NCI-H2227 treated with DMSO at 0.1 percent for 48 hours (cell line): ENCODE measurements at regions not wholly inside any gene's neighbourhood (a gene's known extent, or its start where the extent isn't known, plus 50 kb on each side); places are given as distances from the start of the nearest gene placed in this dataset.

ENCODE experiments used
- DNase-seq: peaks from one replicate; lab custom pipeline; 2025; lab: John Stamatoyannopoulos, UW

DNA sequence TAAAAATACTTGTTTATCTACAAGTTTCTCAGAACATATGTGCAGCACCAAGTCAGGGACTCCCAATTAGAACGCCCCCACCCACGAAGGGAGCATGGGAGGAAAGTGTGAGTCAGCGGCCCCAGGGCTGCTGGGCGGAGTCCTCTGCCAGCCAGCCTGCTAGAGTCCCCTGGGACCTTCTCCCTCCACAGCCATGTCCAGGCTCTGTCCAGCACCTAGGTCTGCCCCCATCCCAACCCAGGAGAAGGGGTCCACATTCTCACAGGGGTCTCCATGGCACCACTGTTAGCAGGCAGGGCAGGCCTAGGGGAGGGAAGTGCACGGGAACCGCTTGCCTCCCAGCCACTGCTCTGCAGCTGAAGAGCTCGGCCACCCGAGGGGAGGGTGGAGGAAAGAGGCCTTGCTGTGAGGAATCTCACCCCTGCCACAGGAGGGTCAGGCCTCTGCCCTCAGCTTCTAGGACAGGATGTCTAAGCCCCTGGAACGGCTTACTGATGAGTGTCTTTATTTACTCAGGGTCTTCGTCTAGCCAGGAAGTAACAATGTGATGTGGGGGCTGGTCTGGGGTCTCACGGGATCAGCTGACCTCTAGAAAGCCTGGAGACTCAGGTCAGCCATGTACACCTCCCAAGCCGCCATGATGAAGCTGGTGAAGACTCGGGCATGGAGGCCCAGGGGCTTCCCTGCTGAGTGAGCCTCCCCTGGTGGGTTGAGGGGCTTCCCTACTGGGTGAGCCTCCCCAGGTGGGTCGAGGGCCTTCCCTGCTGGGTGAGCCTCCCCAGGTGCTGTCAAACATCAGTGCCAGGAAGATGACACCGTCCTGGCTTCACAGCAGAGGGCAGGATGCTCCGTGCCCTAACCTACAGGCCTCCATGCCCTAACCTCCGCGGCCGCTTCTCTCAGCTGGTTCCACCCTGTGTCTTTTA lies 190.3 kb downstream of the RBFOX3 start:
- no peak for DNase-seq

DNA sequence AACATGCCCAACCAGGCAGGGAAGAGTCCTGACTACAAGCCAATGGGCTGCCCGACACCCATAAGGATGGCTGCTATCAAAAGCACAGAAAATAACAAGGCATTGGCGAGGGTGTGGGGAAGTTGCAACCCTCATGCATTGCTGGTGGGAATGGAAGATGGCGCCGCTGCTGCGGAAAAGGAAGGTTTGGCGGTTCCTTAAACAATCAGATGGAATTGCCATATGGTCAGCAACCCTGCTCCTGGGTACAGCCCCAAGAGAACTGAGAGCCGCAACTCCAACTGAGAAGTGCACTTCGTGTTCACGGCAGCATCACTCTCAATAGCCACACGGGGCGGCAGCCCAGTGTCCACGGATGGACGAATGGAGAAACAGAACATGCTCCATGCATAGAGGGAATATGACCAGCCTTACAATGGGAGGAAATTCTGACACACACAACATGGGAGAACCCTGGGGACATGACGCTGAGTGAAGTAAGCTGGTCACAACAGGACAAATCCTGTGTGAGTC lies 193.3 kb downstream of the RBFOX3 start:
- no peak for DNase-seq

DNA sequence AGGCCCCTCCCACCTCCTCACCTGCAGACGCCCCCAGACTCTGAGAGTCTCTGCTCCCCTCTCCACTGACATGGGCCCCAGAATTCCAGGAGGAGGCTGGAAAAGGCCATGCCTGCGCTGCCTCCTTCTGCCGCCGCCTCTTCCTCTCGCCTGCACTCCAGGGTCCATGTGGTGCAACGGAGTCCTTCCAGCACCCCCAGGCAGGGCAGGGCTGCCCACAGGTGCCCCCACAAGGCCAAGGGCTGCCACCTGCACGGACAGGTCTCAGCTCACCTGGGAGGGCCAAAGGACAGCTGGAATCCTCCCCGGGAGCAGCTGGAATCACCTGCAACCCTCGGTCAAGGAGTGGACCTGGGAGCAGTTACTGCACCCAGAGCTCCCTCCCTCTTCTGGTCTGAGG lies 194.9 kb downstream of the RBFOX3 start:
- DNase-seq, result no peak

DNA sequence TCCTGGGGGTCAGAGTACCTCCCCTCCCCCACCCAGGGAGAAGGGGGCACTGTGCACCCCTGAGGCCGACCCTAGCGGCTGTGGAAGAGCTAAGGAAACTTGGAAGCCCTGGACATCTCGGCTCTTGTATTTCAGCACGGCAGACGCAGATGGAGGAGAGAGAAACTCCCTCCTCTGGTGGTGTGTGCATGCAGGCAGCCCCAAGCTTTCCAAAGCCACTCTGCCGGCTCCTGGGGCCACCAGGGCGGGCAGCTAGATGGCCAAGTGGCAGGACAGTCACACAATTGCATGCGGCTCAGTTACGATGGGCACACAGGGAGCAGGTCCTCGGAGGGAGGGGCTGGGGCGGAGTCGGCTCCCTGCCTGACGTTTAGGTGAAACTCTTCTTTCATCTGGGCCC lies 195.5 kb downstream of the RBFOX3 start:
- DNase-seq, result no peak

DNA sequence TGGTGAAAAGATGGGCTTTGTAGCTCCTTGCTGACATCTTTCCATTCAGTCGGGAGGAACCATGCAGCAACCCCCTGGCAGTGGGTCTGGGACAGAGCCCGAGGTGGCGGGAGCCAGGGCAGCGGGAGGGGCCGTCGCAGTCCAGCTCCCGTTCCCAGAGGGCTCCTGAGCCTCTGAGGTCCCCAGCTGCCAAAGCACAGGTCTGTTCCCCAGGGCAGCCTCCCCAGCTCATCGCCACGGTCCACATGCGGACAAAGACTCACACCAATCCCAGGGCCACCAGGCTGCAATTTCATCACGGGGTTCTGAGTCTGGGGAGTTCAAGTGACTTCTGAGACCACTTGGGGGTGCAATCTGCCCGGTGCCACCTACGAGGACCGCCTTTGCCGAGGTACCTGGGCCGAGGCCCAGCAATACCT lies 196.0 kb downstream of the RBFOX3 start:
- DNase-seq, result no peak

DNA sequence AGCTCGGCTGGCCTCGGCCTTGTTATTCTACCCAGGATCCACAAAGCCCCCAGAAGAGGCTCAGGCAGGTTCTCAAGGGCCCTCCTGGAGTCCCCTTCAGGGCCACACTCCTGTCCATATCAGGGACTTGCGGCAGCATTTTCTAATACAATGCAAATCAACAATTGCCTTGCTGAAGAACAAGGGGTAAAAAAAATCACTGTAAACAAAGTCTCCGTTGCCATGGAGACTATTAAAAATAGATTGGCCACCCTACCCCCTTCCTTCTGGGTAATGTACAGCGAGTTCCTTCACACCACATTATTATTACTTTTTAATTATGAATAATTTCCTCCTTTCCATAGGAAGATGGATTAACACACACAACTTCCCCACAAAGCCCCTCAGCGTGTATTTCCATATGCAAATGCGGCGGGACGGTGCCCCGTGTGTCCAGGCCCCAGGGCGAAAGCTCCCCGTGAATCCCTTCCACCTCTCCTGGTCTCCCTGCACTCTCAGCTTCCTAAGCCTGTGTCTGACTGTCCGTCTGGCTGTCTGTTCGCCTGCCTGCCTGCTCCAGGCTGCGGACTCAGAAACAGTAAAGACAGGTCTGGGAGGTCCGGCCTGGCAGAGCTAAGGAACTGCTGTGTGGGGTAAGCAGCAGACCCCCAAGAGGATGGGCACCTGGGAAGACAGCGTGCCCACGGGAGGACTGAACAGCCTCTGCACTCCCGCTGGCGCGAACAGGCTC lies 196.6 kb downstream of the RBFOX3 start:
- DNase-seq, result no peak

DNA sequence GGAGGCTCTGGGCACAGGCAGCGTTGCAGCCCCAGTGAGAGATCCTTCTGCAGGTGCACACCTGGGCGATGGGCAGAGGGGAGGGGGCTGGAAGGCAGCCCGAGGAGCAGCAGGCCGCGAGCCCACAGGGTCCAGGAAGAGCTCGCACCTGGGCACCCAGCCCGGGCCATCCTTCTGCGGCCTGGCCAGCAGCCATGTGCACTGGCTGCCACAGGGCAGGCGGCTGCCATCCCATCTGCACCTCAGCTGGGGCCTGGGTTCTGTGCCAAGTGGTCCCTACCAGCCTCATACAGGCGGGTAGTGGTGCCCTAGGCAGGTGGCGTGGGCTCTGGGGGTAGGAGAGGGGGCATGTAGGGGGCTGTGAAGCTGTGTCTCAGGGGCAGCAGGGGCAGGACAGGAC lies 197.2 kb downstream of the RBFOX3 start:
- DNase-seq, result no peak

DNA sequence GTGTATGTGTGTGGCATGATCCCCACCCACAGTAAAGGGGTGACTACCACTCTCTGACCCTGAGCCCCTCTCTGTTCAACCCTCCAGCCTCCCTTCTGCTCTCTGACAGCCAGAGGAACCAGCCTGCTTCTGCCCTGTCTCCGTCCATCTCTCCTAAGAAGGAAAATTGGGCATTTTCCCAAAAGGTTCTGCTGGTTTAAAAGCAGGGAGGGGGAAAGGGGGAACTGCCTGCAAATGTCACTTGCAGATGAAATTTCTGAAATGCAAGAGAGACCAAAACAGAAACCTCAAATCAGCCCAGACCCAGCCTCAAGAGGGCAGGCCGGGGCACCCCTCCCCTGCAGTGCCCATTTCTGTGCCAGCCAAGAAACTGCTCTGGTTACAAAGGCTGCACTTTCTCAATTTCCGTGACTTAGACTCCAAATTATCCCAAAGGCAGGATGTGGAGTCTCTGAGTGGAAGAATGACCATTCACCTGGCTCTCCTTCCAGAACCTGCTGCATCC lies 197.9 kb downstream of the RBFOX3 start:
- no peak for DNase-seq

DNA sequence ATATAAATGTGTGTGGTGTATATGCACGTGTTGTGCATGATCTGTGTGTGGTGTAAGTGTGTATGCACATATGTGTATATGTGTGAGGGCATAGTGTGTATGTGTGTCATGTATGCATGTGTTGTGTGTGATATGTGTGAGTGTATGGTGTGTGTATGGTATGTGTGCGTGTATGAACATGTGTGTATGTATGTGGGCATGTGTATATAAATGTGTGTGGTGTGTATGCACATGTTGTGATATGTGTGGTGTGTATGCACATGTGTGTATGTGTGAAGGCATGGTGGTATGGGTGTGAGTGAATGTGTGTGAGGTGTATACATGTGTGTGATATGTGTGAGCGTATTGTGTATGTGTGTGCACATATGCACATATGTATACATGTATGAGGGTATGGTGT lies 198.7 kb downstream of the RBFOX3 start:
- no peak for DNase-seq

DNA sequence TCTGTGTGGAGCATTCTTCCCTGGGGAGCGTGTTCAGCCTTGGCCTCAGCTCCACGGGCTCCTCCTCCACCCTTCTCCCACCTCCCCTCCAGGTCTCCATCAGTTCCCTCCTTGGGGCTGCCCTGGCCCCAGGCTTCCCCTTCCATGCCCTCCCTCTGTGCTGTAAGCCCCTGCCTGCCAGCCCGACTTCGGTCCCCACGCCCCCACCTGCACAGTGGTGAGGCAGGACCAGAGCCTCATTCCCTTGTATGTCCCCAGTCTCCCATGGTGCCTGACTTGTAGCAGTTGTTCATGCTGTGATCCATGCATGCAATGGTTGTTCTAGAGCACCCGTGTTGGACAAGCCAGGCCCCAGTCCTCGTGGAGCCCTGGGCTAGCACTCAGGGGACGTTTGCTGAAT lies 199.4 kb downstream of the RBFOX3 start:
- DNase-seq, result no peak

DNA sequence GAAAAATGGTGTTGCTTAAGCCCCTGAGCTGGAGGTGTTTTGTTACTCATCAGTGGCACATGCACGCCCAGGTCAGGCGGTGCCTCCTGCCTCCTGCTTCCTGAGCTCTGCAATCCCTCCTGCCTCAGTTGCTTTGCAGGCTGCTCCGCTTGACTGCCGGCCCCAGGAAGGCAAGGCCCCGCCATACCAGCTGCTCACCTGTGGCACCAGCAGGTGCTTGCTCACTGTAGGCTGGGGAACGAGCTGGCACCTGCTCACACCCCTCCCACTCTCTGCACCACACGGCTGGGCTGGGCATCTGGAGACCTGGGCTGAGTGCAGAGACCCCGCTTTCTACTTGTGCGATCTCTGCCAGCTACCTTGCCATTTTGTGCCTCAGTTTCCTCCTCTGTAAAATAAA lies 200.2 kb downstream of the RBFOX3 start:
- no peak for DNase-seq

DNA sequence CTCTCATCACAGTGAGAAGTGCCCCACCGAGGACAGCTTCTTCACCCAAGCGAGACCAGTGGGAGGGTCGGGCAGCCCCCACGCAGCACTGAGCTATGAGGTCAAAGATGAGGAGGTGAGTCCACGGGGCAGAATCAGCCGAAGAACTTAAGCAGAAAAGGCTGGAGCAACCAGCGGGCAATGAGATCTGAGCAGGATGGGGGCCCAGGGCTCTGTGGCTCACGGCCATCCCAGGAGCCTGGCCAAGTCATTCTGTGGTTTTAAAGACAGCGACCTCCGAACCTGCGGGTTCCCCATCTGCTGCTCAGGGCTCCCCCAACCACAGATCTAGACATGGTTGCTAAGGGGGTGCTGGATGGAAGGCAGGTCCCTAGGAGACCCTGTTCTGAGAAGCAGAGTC lies 202.6 kb downstream of the RBFOX3 start:
- no peak for DNase-seq

DNA sequence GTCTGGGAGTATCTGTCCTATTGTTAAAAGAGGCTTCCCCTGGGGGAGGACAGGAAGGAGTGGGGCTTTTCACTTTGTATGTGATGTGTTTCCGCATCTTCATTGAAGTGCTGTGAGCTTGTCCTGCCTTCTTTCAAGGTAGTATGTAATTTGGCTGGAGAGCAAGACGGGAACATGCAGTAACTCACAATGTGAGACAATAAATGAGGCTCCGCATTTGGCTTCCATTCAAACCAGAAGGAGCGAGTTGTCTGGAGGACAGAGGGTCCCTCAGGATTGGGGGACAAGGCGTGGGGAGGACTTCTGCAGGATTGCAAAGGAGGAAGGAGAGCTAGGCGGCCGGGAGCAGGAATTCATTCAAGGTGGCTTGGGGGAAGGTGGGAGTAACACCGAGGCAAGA lies 203.5 kb downstream of the RBFOX3 start:
- no peak for DNase-seq

DNA sequence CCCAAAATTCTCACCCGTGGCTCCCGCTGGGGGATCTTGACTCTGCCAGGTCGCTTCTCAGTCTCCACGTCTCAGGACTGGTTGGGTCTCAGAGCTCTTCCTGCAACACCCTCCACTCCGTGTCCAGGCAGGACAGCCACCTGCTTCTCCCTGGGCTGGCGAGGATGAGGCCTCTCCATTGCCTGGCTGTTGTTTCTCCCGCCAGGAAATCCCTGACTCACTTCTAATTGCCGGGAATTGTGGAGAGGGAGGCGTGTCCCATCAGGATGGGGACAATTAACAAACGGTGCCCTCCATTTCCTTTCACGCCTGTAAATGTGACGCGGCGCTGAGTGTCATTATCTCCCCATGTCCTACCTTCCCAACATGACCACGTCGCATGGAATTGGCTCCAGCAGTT lies 204.5 kb downstream of the RBFOX3 start:
- DNase-seq, result no peak

DNA sequence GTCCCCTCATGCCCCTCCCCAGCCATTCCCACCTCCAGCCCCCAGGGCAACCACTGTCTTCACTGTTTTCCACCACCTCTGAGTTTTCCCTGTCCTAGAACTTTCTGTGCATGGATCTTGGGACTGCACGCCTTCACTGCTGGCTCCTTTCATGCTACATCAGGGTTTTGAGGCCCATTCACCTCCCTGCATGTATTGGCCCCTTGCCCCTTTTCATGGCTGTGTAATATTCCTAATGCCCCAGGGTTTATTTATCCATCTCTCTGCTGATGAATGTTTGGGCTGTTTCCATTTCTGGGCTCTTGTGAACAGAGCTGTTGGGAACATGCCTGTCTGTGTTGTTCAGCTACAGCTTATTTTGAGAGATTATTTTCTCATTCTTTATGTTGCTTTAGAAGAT lies 205.0 kb downstream of the RBFOX3 start:
- no peak for DNase-seq

DNA sequence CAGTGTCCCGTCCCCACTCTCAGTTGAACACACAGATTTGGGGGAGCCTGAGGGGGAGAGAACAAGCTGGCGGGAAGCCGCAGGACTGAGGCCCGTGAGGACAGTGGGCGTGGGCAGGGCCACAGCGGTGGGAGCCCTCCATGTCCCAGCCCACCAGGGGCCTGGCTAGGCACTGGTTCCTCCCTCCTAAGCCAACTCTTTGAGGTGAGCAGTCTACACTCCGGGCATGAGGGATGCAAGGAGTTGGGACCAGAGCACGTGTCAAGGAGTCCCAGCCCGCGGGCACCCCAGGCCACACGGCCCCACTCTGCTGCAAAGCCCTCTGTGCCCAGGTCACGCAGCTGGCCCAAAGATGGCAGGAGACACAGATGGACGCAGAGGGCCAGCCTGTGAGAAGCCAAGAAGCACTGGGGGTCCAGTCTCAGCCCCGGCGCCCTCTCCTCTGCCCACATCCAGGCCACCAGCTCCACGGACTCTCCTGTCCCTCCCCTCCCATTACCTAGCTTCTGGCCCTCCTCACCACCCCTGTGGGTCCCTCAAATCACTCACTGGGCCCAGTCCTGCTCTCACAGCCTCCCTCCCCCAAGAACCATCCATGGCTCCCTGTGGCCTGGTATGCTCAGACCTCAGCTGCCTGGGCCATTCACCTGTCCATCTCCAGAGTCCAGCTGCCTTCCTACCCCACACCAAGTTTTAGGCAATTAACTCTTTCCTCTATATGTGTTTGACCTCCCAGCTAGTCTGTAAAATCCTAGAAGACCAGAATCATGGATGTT lies 206.5 kb downstream of the RBFOX3 start:
- no peak for DNase-seq

DNA sequence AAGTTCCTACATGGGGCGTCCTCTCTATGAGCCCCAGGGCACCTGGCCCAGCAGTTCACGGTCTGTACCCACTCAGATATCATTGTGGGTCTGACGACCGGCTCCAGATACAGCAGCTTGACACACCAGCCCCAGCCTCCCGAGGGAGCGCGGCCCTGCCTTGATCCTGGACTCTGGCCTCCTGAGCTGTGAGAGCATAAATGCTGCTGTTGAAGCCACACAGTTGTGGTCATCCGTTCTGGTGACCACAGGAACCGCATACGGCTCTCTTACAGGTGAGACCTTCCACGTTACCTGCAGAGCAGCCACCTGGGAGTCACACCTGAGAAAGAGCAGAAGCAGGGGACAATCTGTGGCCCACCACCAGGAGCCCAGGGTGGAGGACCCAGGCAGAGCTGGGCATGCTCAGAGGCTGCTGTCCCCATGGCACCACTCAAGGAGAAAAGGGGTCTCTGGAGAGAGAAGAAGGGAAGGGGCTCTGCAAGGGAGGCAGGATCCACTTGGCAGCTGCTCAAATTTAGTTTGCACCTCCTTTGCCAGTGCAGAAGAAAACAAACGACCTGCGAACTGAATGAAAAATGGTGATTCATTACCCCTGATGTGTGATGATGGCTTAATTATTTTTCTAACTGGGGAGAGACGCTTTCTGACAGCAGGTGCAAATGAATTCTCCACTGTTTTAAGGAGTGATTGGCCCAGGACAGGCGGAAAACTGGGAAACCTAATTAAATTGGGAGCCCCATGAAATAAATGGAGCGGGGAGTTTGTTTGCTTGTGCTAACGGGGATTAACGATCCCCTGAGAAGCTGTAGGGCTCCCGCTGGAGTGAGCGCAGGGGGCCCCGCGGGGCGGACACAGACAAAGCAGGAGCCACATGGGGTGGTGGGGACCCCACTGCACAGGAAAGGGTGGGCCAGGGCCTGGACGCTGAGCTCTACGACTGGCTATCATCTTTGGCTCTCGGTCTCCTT lies 208.9 kb downstream of the RBFOX3 start:
- no peak for DNase-seq

DNA sequence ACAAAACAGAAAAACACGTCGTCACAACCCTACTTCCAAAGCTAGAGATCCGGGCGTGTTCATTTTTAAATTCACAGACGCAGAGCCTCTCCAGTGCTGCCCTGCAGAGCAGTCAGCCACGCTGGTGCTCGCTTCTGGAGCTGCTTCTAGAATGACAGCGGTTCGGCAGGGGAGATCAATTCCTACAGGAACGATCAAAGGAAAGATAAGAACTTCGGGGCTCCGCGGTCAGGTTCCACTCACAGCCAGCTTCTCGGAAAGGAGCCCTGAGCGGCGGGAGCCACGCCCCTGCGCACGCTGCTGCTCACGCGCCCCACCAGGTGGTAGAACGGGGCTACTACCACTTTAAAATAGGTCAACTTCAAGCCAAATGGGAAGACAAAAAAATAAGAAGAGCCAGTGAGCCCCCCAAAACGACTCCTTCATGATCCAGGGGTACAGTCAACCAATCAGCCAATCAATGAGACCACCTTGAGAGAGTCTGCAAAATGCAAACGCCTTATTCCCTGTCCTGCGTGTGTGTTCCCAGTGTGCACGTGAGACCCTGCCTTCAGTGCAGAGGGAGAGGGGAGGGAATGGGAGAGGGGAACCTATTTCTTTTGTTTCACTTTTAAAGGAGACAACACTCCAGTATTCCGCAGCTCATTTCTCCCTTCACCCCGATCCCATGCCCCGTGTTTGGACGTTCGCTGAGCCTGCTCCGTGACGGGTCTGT lies 209.7 kb downstream of the RBFOX3 start:
- peak; percentile 89 for DNase-seq

DNA sequence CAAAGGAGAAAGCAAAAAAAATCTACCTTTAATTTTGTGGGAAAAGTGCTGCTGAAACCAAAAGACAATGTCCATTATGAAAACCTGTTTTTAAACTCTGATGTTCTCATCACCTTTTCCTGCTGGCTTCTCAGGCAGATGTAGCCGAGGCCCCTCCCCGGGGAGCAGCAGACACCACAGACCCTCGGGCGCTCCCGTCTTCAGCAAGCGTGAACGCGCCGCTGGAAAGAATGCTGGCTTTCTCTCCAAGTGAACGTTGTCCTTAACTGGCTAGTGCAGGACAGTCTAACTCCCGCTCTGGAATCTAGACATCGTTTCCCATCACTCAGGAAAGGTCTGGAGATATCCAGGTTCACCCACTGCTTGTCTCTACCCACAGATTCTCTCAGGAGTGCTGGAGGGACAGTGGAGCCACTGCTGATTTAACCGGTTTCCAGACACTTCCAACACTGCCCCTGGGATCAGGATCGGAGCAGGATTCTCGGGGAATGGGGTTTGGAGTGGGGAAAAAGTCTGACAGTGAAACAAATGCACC lies 211.2 kb downstream of the RBFOX3 start:
- no peak for DNase-seq

DNA sequence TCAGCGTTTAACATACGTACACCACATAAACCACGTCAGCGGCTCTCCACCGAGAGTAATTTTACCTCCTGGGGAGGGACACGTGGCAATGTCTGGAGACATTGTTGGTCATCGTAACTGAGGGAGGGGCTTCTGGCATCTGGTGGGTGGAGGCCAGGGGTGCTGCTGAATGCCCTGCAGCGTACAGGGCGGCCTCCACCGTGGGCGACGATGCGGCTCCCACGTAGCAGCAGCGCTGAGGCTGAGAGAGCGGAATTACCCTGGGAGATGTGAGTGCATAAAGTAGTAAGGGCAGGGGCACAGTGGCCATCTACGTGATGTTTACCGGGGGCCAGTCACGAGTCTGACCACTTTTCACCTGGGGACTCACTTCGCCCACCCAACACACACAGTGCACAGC lies 212.4 kb downstream of the RBFOX3 start:
- DNase-seq, result no peak
